Calu3 (cell line): ENCODE measurements at regions not wholly inside any gene's neighbourhood (a gene's known extent, or its start where the extent isn't known, plus 50 kb on each side); places are given as distances from the start of the nearest gene placed in this dataset.

Experiments
- BruUV-seq: library from RNA; stranded (reverse); fragments of 400-500 nt; replicated peaks from 2 replicates; lab custom pipeline; 2021; lab: Mats Ljungman, UMichigan
- CTCF ChIA-PET: fragments of 300-600 bp; sonication (Branson Sonifier 250); formaldehyde crosslinking; loops from one replicate; lab custom pipeline; 2022; ENCODE audit warnings: antibody characterized with exemption; lab: Charles Lee
- DNase-seq: peaks from one replicate; pipeline ENCODE4 v3.0.0; 2022
- H3K27ac Mint-ChIP-seq: one replicate; pipeline ENCODE4 v1.8.0; 2022; ENCODE audit warnings: mixed read lengths; ENCODE audit not compliant: unreplicated experiment
- H3K27me3 Mint-ChIP-seq: one replicate; pipeline ENCODE4 v1.8.0; 2022; ENCODE audit warnings: mixed read lengths; ENCODE audit not compliant: unreplicated experiment
- H3K36me3 Mint-ChIP-seq: one replicate; pipeline ENCODE4 v1.8.0; 2022; ENCODE audit warnings: mild to moderate bottlenecking, moderate library complexity, mixed read lengths; ENCODE audit not compliant: insufficient read depth, unreplicated experiment
- H3K4me1 Mint-ChIP-seq: one replicate; pipeline ENCODE4 v1.8.0; 2022; ENCODE audit warnings: mild to moderate bottlenecking, low read depth, mixed read lengths; ENCODE audit not compliant: unreplicated experiment
- H3K4me3 Mint-ChIP-seq: one replicate; pipeline ENCODE4 v1.8.0; 2022; ENCODE audit warnings: mild to moderate bottlenecking, low read depth, moderate library complexity, mixed read lengths; ENCODE audit not compliant: unreplicated experiment
- H3K9me3 Mint-ChIP-seq: one replicate; pipeline ENCODE4 v1.8.0; 2022; ENCODE audit warnings: low read depth, mixed read lengths; ENCODE audit not compliant: unreplicated experiment
- intact Hi-C: fragments of 100-400 bp; cut with micrococcal nuclease; formaldehyde crosslinking; loops from one replicate; pipeline ENCODE4 v1.10.0; 2022; ENCODE audit not compliant: unreplicated experiment
- TF ChIP-seq, protein P1 (sequence below): fragments of 200-600 bp; IDR thresholded peaks from one replicate; pipeline ENCODE4 v1.8.0; 2022; ENCODE audit warnings: antibody characterized with exemption; ENCODE audit not compliant: unreplicated experiment

GRCh38 chr9:31364171-31364570, 1020.3 kb upstream of the ACO1 start:
- no peak for DNase-seq
- intact Hi-C loops = no loop called here
- CTCF ChIA-PET = no interaction called here

GRCh38 chr9:31372799-31373587, 1011.5 kb upstream of the ACO1 start:
- DNase-seq = no peak
- Mint-ChIP-seq H3K27me3 (no peaks in the 10 kb centered on the region), H3K4me3 (no peak overlapping the region), H3K9me3 (no peaks in the 10 kb centered on the region), H3K27ac (no peak overlapping the region), H3K36me3 (no peaks in the 10 kb centered on the region), H3K4me1 (no peaks in the 10 kb centered on the region)
- CTCF ChIA-PET = no interaction called here
- TF ChIP-seq, protein P1, sequence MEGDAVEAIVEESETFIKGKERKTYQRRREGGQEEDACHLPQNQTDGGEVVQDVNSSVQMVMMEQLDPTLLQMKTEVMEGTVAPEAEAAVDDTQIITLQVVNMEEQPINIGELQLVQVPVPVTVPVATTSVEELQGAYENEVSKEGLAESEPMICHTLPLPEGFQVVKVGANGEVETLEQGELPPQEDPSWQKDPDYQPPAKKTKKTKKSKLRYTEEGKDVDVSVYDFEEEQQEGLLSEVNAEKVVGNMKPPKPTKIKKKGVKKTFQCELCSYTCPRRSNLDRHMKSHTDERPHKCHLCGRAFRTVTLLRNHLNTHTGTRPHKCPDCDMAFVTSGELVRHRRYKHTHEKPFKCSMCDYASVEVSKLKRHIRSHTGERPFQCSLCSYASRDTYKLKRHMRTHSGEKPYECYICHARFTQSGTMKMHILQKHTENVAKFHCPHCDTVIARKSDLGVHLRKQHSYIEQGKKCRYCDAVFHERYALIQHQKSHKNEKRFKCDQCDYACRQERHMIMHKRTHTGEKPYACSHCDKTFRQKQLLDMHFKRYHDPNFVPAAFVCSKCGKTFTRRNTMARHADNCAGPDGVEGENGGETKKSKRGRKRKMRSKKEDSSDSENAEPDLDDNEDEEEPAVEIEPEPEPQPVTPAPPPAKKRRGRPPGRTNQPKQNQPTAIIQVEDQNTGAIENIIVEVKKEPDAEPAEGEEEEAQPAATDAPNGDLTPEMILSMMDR = no peak
- BruUV-seq = no TSS peak
- intact Hi-C loops = no loop called here

More at GRCh38 chr9:31364171-31364570, 1020.3 kb upstream of the ACO1 start:
- no TSS peak for BruUV-seq
- Mint-ChIP-seq H3K4me1 (no peaks in the 10 kb centered on the region), H3K36me3 (no peaks in the 10 kb centered on the region), H3K9me3 (no peaks in the 10 kb centered on the region), H3K27me3 (no peaks in the 10 kb centered on the region), H3K27ac (no peak overlapping the region), H3K4me3 (no peak overlapping the region)
- TF ChIP-seq, protein P1 = no peak

DNA sequence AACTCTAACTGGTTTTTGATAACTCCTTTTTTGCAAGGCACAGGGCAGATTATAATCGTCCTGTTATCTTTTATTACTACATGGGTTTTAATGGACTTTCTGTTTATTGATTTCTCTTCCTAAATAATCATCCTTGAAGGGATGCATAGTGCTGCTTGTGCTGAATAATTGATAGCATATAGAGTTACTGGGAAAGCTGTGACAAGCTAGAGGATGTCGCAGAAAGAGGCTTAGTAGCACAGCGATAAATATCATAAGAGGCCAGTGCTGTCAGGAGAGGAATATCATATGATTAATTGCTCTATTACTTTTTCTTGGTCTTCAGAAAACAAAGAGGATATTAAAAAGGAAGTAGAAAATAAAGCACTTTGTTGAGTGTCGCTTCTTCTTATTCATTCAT, 1007.1 kb upstream of the ACO1 start:
- Mint-ChIP-seq H3K27ac (no peak overlapping the region), H3K27me3 (no peaks in the 10 kb centered on the region), H3K4me3 (no peak overlapping the region), H3K36me3 (no peaks in the 10 kb centered on the region), H3K4me1 (no peaks in the 10 kb centered on the region), H3K9me3 (no peaks in the 10 kb centered on the region)
- intact Hi-C loops = no loop called here
- CTCF ChIA-PET = no interaction called here
- DNase-seq = no peak
- no TSS peak for BruUV-seq
- TF ChIP-seq, protein P1 = no peak

GRCh38 chr9:31388660-31389059, 995.8 kb upstream of the ACO1 start:
- Mint-ChIP-seq H3K4me3 (no peak overlapping the region), H3K27ac (no peak overlapping the region), H3K4me1 (peaks cover 7% of the 10 kb centered on the region), H3K36me3 (no peaks in the 10 kb centered on the region), H3K9me3 (no peaks in the 10 kb centered on the region), H3K27me3 (no peaks in the 10 kb centered on the region)
- DNase-seq = no peak
- TF ChIP-seq, protein P1 = no peak
- intact Hi-C loops = no loop called here
- CTCF ChIA-PET = no interaction called here
- no TSS peak for BruUV-seq
